DND-41 (cell line): ENCODE measurements at regions not wholly inside any gene's neighbourhood (a gene's known extent, or its start where the extent isn't known, plus 50 kb on each side); places are given as distances from the start of the nearest gene placed in this dataset.

Source experiments
- CTCF ChIP-seq: IDR thresholded peaks from 2 replicates; pipeline ENCODE4 v1.5.1; 2012; ENCODE audit warnings: borderline replicate concordance, low read length, moderate library complexity, mild to moderate bottlenecking; ENCODE audit not compliant: poor library complexity, severe bottlenecking; ENCODE audit errors: extremely low read depth
- EZH2 ChIP-seq: IDR thresholded peaks from 3 replicates; pipeline ENCODE4 v1.6.1; 2012; ENCODE audit warnings: borderline replicate concordance, low read depth, mild to moderate bottlenecking, moderate library complexity, low read length, inconsistent platforms; ENCODE audit not compliant: severe bottlenecking

GRCh38 chr4:29852537-29852936 is 867.6 kb upstream of the PCDH7 start:
- TF ChIP-seq CTCF (no peak), EZH2 (no peak)
